ENCODE measurements at regions not wholly inside any gene's neighbourhood (a gene's known extent, or its start where the extent isn't known, plus 50 kb on each side); places are given as distances from the start of the nearest gene placed in this dataset.

GRCh38 chr7:98774884-98775283, 94.9 kb downstream of the TMEM130 start:
- TF ChIP-seq, protein P1, sequence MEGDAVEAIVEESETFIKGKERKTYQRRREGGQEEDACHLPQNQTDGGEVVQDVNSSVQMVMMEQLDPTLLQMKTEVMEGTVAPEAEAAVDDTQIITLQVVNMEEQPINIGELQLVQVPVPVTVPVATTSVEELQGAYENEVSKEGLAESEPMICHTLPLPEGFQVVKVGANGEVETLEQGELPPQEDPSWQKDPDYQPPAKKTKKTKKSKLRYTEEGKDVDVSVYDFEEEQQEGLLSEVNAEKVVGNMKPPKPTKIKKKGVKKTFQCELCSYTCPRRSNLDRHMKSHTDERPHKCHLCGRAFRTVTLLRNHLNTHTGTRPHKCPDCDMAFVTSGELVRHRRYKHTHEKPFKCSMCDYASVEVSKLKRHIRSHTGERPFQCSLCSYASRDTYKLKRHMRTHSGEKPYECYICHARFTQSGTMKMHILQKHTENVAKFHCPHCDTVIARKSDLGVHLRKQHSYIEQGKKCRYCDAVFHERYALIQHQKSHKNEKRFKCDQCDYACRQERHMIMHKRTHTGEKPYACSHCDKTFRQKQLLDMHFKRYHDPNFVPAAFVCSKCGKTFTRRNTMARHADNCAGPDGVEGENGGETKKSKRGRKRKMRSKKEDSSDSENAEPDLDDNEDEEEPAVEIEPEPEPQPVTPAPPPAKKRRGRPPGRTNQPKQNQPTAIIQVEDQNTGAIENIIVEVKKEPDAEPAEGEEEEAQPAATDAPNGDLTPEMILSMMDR (conservative IDR thresholded peaks at IDR 0.05; ENCODE audit: low read depth, low read length), result no peak
- TF ChIP-seq EZH2 (IDR thresholded peaks at IDR 0.05; ENCODE audit: borderline replicate concordance, low read depth, low read length, poor library complexity, severe bottlenecking), result no peak

All from A673 (cell line).